ENCODE measurements at regions not wholly inside any gene's neighbourhood (a gene's known extent, or its start where the extent isn't known, plus 50 kb on each side); places are given as distances from the start of the nearest gene placed in this dataset.
A peak's percentile ranks its signal among the peaks of the same experiment; 100 is the strongest.

- WGBS (ENCODE audit: extremely low coverage, insufficient coverage, insufficient read length) = no CpG with 5 or more reads among the region's 2 CpGs
- Histone ChIP-seq H3K79me2 (ENCODE audit: control insufficient read depth, insufficient read depth, low read length, poor library complexity) (no peaks in the 10 kb centered on the region), H3K36me3 (ENCODE audit: control insufficient read depth in 1 of 2, insufficient read depth in 2 of 2, low read length in 2 of 2) (no peaks in the 10 kb centered on the region), H3K9ac (ENCODE audit: low read length) (no peak overlapping the region), H2BK12ac (ENCODE audit: low read length) (no peak overlapping the region), H3K27ac (ENCODE audit: low read depth, low read length) (no peak overlapping the region), H2BK5ac (ENCODE audit: low read depth, low read length, poor library complexity) (no peak overlapping the region), H4K91ac (ENCODE audit: low read depth, low read length) (no peak overlapping the region), H2AK5ac (ENCODE audit: low read length) (no peak overlapping the region), H2BK120ac (ENCODE audit: insufficient read depth, low read length, poor library complexity) (no peak overlapping the region), H3K23ac (ENCODE audit: low read length) (no peak overlapping the region), H3K79me1 (ENCODE audit: low read length) (no peaks in the 10 kb centered on the region), H3K4me2 (ENCODE audit: low read length) (no peak overlapping the region), H2AFZ (ENCODE audit: insufficient read depth, low read length, poor library complexity) (no peak overlapping the region), H4K12ac (ENCODE audit: low read depth, low read length) (no peak overlapping the region), H3K27me3 (ENCODE audit: insufficient read depth, low read length) (no peaks in the 10 kb centered on the region), H3K4ac (ENCODE audit: low read depth, low read length) (no peak overlapping the region), H3K14ac (ENCODE audit: low read length) (no peak overlapping the region), H3K9me3 (ENCODE audit: insufficient read depth, low read depth, low read length) (peaks cover 8% of the 10 kb centered on the region), H3K18ac (ENCODE audit: low read length) (no peak overlapping the region), H3K4me3 (ENCODE audit: low read depth, low read length) (no peak overlapping the region), H3K4me1 (ENCODE audit: control insufficient read depth in 1 of 2, insufficient read depth in 2 of 2, low read length in 2 of 2) (no peaks in the 10 kb centered on the region), H4K8ac (ENCODE audit: low read depth, low read length) (no peak overlapping the region)
- DNase-seq = no peak
Observed at GRCh38 chr12:131331148-131331750, 377.5 kb downstream of the ADGRD1 start.

- H4K8ac ChIP-seq (ENCODE audit: low read depth, low read length) = no peak overlapping the region
- H3K27ac ChIP-seq (ENCODE audit: low read depth, low read length) = no peak overlapping the region
- no peak overlapping the region for H3K23ac ChIP-seq (ENCODE audit: low read length)
- no peak overlapping the region for H4K91ac ChIP-seq (ENCODE audit: low read depth, low read length)
- H3K4me1 ChIP-seq (ENCODE audit: control insufficient read depth in 1 of 2, insufficient read depth in 2 of 2, low read length in 2 of 2) = no peaks in the 10 kb centered on the region
- DNase-seq = no peak
- H3K79me1 ChIP-seq (ENCODE audit: low read length) = no peaks in the 10 kb centered on the region
- H3K9me3 ChIP-seq (ENCODE audit: insufficient read depth, low read depth, low read length) = peaks cover 8% of the 10 kb centered on the region
- no peak overlapping the region for H3K18ac ChIP-seq (ENCODE audit: low read length)
- no peak overlapping the region for H3K4me2 ChIP-seq (ENCODE audit: low read length)
- no peak overlapping the region for H2AK5ac ChIP-seq (ENCODE audit: low read length)
- H2AFZ ChIP-seq (ENCODE audit: insufficient read depth, low read length, poor library complexity) = no peak overlapping the region
- H3K14ac ChIP-seq (ENCODE audit: low read length) = no peak overlapping the region
- H3K79me2 ChIP-seq (ENCODE audit: control insufficient read depth, insufficient read depth, low read length, poor library complexity) = no peaks in the 10 kb centered on the region
- no peak overlapping the region for H3K9ac ChIP-seq (ENCODE audit: low read length)
- no peaks in the 10 kb centered on the region for H3K27me3 ChIP-seq (ENCODE audit: insufficient read depth, low read length)
- H2BK12ac ChIP-seq (ENCODE audit: low read length) = no peak overlapping the region
- H2BK120ac ChIP-seq (ENCODE audit: insufficient read depth, low read length, poor library complexity) = no peak overlapping the region
- WGBS (ENCODE audit: extremely low coverage, insufficient coverage, insufficient read length) = no CpG with 5 or more reads among the region's 12 CpGs
- H3K4me3 ChIP-seq (ENCODE audit: low read depth, low read length) = no peak overlapping the region
- no peak overlapping the region for H3K4ac ChIP-seq (ENCODE audit: low read depth, low read length)
- no peak overlapping the region for H4K12ac ChIP-seq (ENCODE audit: low read depth, low read length)
- H3K36me3 ChIP-seq (ENCODE audit: control insufficient read depth in 1 of 2, insufficient read depth in 2 of 2, low read length in 2 of 2) = no peaks in the 10 kb centered on the region
- no peak overlapping the region for H2BK5ac ChIP-seq (ENCODE audit: low read depth, low read length, poor library complexity)
Observed at GRCh38 chr12:131332224-131332623, 378.5 kb downstream of the ADGRD1 start.

- Histone ChIP-seq H3K79me2 (ENCODE audit: control insufficient read depth, insufficient read depth, low read length, poor library complexity) (no peaks in the 10 kb centered on the region), H2BK120ac (ENCODE audit: insufficient read depth, low read length, poor library complexity) (no peak overlapping the region), H3K27ac (ENCODE audit: low read depth, low read length) (no peak overlapping the region), H3K4me2 (ENCODE audit: low read length) (no peak overlapping the region), H3K18ac (ENCODE audit: low read length) (no peak overlapping the region), H4K91ac (ENCODE audit: low read depth, low read length) (no peak overlapping the region), H3K4me3 (ENCODE audit: low read depth, low read length) (no peak overlapping the region), H3K79me1 (ENCODE audit: low read length) (no peaks in the 10 kb centered on the region), H3K4me1 (ENCODE audit: control insufficient read depth in 1 of 2, insufficient read depth in 2 of 2, low read length in 2 of 2) (no peaks in the 10 kb centered on the region), H3K9ac (ENCODE audit: low read length) (peak overlapping the region; percentile 21), H4K12ac (ENCODE audit: low read depth, low read length) (no peak overlapping the region), H3K36me3 (ENCODE audit: control insufficient read depth in 1 of 2, insufficient read depth in 2 of 2, low read length in 2 of 2) (no peaks in the 10 kb centered on the region), H3K9me3 (ENCODE audit: insufficient read depth, low read depth, low read length) (peaks cover 6% of the 10 kb centered on the region), H3K23ac (ENCODE audit: low read length) (no peak overlapping the region), H3K4ac (ENCODE audit: low read depth, low read length) (no peak overlapping the region), H2AFZ (ENCODE audit: insufficient read depth, low read length, poor library complexity) (no peak overlapping the region), H3K27me3 (ENCODE audit: insufficient read depth, low read length) (no peaks in the 10 kb centered on the region), H4K8ac (ENCODE audit: low read depth, low read length) (no peak overlapping the region), H2BK5ac (ENCODE audit: low read depth, low read length, poor library complexity) (no peak overlapping the region), H3K14ac (ENCODE audit: low read length) (no peak overlapping the region), H2AK5ac (ENCODE audit: low read length) (no peak overlapping the region), H2BK12ac (ENCODE audit: low read length) (no peak overlapping the region)
- WGBS (ENCODE audit: extremely low coverage, insufficient coverage, insufficient read length) = no CpG with 5 or more reads among the region's 12 CpGs
- DNase-seq = no peak
Observed at GRCh38 chr12:131333136-131333535, 377.8 kb upstream of the SFSWAP start.

GRCh38 chr12:131333621-131334440 lies 377.1 kb upstream of the SFSWAP start:
- WGBS (ENCODE audit: extremely low coverage, insufficient coverage, insufficient read length) = no CpG with 5 or more reads among the region's 15 CpGs
- no peak for DNase-seq

More at GRCh38 chr12:131333621-131334440, 377.1 kb upstream of the SFSWAP start:
- H2BK5ac ChIP-seq (ENCODE audit: low read depth, low read length, poor library complexity) = no peak overlapping the region
- no peak overlapping the region for H2BK12ac ChIP-seq (ENCODE audit: low read length)
- no peaks in the 10 kb centered on the region for H3K27me3 ChIP-seq (ENCODE audit: insufficient read depth, low read length)
- no peak overlapping the region for H3K27ac ChIP-seq (ENCODE audit: low read depth, low read length)
- no peak overlapping the region for H4K12ac ChIP-seq (ENCODE audit: low read depth, low read length)
- no peaks in the 10 kb centered on the region for H3K4me1 ChIP-seq (ENCODE audit: control insufficient read depth in 1 of 2, insufficient read depth in 2 of 2, low read length in 2 of 2)
- no peak overlapping the region for H3K9ac ChIP-seq (ENCODE audit: low read length)
- no peak overlapping the region for H3K4ac ChIP-seq (ENCODE audit: low read depth, low read length)
- H2BK120ac ChIP-seq (ENCODE audit: insufficient read depth, low read length, poor library complexity) = no peak overlapping the region
- H3K14ac ChIP-seq (ENCODE audit: low read length) = no peak overlapping the region
- H4K8ac ChIP-seq (ENCODE audit: low read depth, low read length) = no peak overlapping the region
- no peaks in the 10 kb centered on the region for H3K79me1 ChIP-seq (ENCODE audit: low read length)
- peaks cover 6% of the 10 kb centered on the region for H3K9me3 ChIP-seq (ENCODE audit: insufficient read depth, low read depth, low read length)
- no peaks in the 10 kb centered on the region for H3K36me3 ChIP-seq (ENCODE audit: control insufficient read depth in 1 of 2, insufficient read depth in 2 of 2, low read length in 2 of 2)
- no peak overlapping the region for H3K4me3 ChIP-seq (ENCODE audit: low read depth, low read length)
- no peak overlapping the region for H2AFZ ChIP-seq (ENCODE audit: insufficient read depth, low read length, poor library complexity)
- H3K23ac ChIP-seq (ENCODE audit: low read length) = no peak overlapping the region
- no peak overlapping the region for H2AK5ac ChIP-seq (ENCODE audit: low read length)
- H3K79me2 ChIP-seq (ENCODE audit: control insufficient read depth, insufficient read depth, low read length, poor library complexity) = no peaks in the 10 kb centered on the region
- H3K18ac ChIP-seq (ENCODE audit: low read length) = no peak overlapping the region
- no peak overlapping the region for H4K91ac ChIP-seq (ENCODE audit: low read depth, low read length)
- no peak overlapping the region for H3K4me2 ChIP-seq (ENCODE audit: low read length)

Data from trophoblast cell (in vitro differentiated cells and primary cell).